ENCODE measurements at regions not wholly inside any gene's neighbourhood (a gene's known extent, or its start where the extent isn't known, plus 50 kb on each side); places are given as distances from the start of the nearest gene placed in this dataset.
A peak's percentile ranks its signal among the peaks of the same experiment; 100 is the strongest.

- peak; percentile 26 for DNase-seq
Measured at GRCh38 chr15:38864122-38864521, 299.5 kb upstream of the RASGRP1 start.

GRCh38 chr15:38864827-38865581 is 300.4 kb upstream of the RASGRP1 start:
- DNase-seq: peak; percentile 100

- DNase-seq: peak; percentile 75
Measured at GRCh38 chr15:38867556-38867955, 302.9 kb upstream of the RASGRP1 start.

GRCh38 chr15:38868326-38869114 is 303.9 kb upstream of the RASGRP1 start:
- DNase-seq: peak; percentile 92

- no peak for DNase-seq
Measured at GRCh38 chr15:38871638-38872037, 307.0 kb upstream of the RASGRP1 start.

GRCh38 chr15:38872732-38873131 is 308.1 kb upstream of the RASGRP1 start:
- no peak for DNase-seq

- no peak for DNase-seq
Measured at GRCh38 chr15:38873158-38873557, 308.5 kb upstream of the RASGRP1 start.

- DNase-seq: no peak
Measured at GRCh38 chr15:38874464-38874863, 309.9 kb upstream of the RASGRP1 start.

- DNase-seq: no peak
Measured at GRCh38 chr15:38876211-38876610, 311.6 kb upstream of the RASGRP1 start.

GRCh38 chr15:38876621-38877020 is 312.0 kb upstream of the RASGRP1 start:
- no peak for DNase-seq

GRCh38 chr15:38877471-38877870 is 312.9 kb upstream of the RASGRP1 start:
- DNase-seq: no peak

- no peak for DNase-seq
Measured at GRCh38 chr15:38878026-38878425, 313.4 kb upstream of the RASGRP1 start.

- no peak for DNase-seq
Measured at GRCh38 chr15:38878926-38879325, 314.3 kb upstream of the RASGRP1 start.

GRCh38 chr15:38879909-38880471 is 315.4 kb upstream of the RASGRP1 start:
- DNase-seq: peak; percentile 27

GRCh38 chr15:38882221-38882620 is 317.6 kb upstream of the RASGRP1 start:
- DNase-seq: no peak

GRCh38 chr15:38883987-38884386 is 319.4 kb upstream of the RASGRP1 start:
- DNase-seq: peak; percentile 88

- DNase-seq: peak; percentile 74
Measured at GRCh38 chr15:38885001-38885400, 320.4 kb upstream of the RASGRP1 start.

GRCh38 chr15:38885471-38885952 is 320.9 kb upstream of the RASGRP1 start:
- peak; percentile 44 for DNase-seq

- peak; percentile 94 for DNase-seq
Measured at GRCh38 chr15:38886315-38887163, 321.9 kb upstream of the RASGRP1 start.

GRCh38 chr15:38888701-38889221 is 324.1 kb upstream of the RASGRP1 start:
- no peak for DNase-seq

- no peak for DNase-seq
Measured at GRCh38 chr15:38890194-38890593, 325.6 kb upstream of the RASGRP1 start.

- DNase-seq: no peak
Measured at GRCh38 chr15:38893925-38894242, 329.3 kb upstream of the RASGRP1 start.
